ENCODE measurements at regions not wholly inside any gene's neighbourhood (a gene's known extent, or its start where the extent isn't known, plus 50 kb on each side); places are given as distances from the start of the nearest gene placed in this dataset.

- no peak overlapping the region for H3K4ac ChIP-seq (ENCODE audit: low read depth in 1 of 2, low read length in 2 of 2)
- H3K36me3 ChIP-seq (ENCODE audit: control insufficient read depth in 1 of 2, insufficient read depth in 2 of 2, low read depth in 1 of 2, low read length in 2 of 2) = no peaks in the 10 kb centered on the region
- H4K91ac ChIP-seq (ENCODE audit: low read length) = no peak overlapping the region
- peaks cover 1% of the 10 kb centered on the region for H3K4me1 ChIP-seq (ENCODE audit: control insufficient read depth, insufficient read depth, low read depth, low read length)
- no peak overlapping the region for H2BK12ac ChIP-seq (ENCODE audit: low read length in 2 of 2)
- H2BK5ac ChIP-seq (ENCODE audit: low read depth, low read length, poor library complexity, severe bottlenecking) = no peak overlapping the region
- no peak overlapping the region for H2AFZ ChIP-seq (ENCODE audit: low read depth, low read length)
- H4K8ac ChIP-seq (ENCODE audit: low read length) = no peak overlapping the region
- H3K9me3 ChIP-seq (ENCODE audit: control insufficient read depth, low read length) = no peaks in the 10 kb centered on the region
- H3K9ac ChIP-seq (ENCODE audit: low read length) = no peak overlapping the region
- H2BK15ac ChIP-seq (ENCODE audit: low read depth, poor library complexity, severe bottlenecking) = no peak overlapping the region
- no peak overlapping the region for H3K14ac ChIP-seq (ENCODE audit: low read length in 2 of 2)
- no peak overlapping the region for H3K4me3 ChIP-seq (ENCODE audit: insufficient read depth in 1 of 2, low read depth in 1 of 2, low read length in 2 of 2)
- H3K27me3 ChIP-seq (ENCODE audit: control insufficient read depth in 1 of 2, insufficient read depth in 1 of 2, low read length in 2 of 2) = peaks cover 0 to 4% of the 10 kb centered on the region in 2 experiments
- H3K18ac ChIP-seq (ENCODE audit: low read depth in 1 of 2, low read length in 2 of 2) = no peak overlapping the region
- no peaks in the 10 kb centered on the region for H3K79me1 ChIP-seq (replicated peaks; ENCODE audit: low read length, poor library complexity, severe bottlenecking)
- no peak for DNase-seq
- 84% methylated on average over 5 of the region's 5 CpGs for WGBS
- H3K4me2 ChIP-seq (ENCODE audit: low read length, poor library complexity, severe bottlenecking) = no peak overlapping the region
- H2BK120ac ChIP-seq (ENCODE audit: low read depth, low read length) = no peak overlapping the region
- H3K27ac ChIP-seq (ENCODE audit: low read length, poor library complexity, severe bottlenecking) = no peak overlapping the region
- H3K23ac ChIP-seq (ENCODE audit: low read length in 2 of 2) = no peak overlapping the region
- no peak overlapping the region for H2AK5ac ChIP-seq (ENCODE audit: low read length, severe bottlenecking)
These were observed 113.1 kb upstream of the IGFBP3 start for GRCh38 chr7:46034056-46034768.

GRCh38 chr7:46033592-46033991, 112.5 kb upstream of the IGFBP3 start:
- H3K4me1 ChIP-seq (ENCODE audit: control insufficient read depth, insufficient read depth, low read depth, low read length) = peaks cover 1% of the 10 kb centered on the region
- no peak overlapping the region for H3K27ac ChIP-seq (ENCODE audit: low read length, poor library complexity, severe bottlenecking)
- no peak overlapping the region for H2AK5ac ChIP-seq (ENCODE audit: low read length, severe bottlenecking)
- H3K4me3 ChIP-seq (ENCODE audit: insufficient read depth in 1 of 2, low read depth in 1 of 2, low read length in 2 of 2) = no peak overlapping the region
- peak overlapping the region; percentile 36 for H4K8ac ChIP-seq (ENCODE audit: low read length)
- H4K91ac ChIP-seq (ENCODE audit: low read length) = peak overlapping the region; percentile 25
- no peak overlapping the region for H2BK12ac ChIP-seq (ENCODE audit: low read length in 2 of 2)
- H2BK5ac ChIP-seq (ENCODE audit: low read depth, low read length, poor library complexity, severe bottlenecking) = no peak overlapping the region
- no peak overlapping the region for H3K14ac ChIP-seq (ENCODE audit: low read length in 2 of 2)
- no peak overlapping the region for H2BK15ac ChIP-seq (ENCODE audit: low read depth, poor library complexity, severe bottlenecking)
- H3K4ac ChIP-seq (ENCODE audit: low read depth in 1 of 2, low read length in 2 of 2) = no peak overlapping the region
- no peak overlapping the region for H3K4me2 ChIP-seq (ENCODE audit: low read length, poor library complexity, severe bottlenecking)
- WGBS = over 99% methylated on average over 6 of the region's 6 CpGs
- no peak overlapping the region for H2AFZ ChIP-seq (ENCODE audit: low read depth, low read length)
- H2BK120ac ChIP-seq (ENCODE audit: low read depth, low read length) = no peak overlapping the region
- H3K27me3 ChIP-seq (ENCODE audit: control insufficient read depth in 1 of 2, insufficient read depth in 1 of 2, low read length in 2 of 2) = peaks cover 0 to 4% of the 10 kb centered on the region in 2 experiments
- H3K79me1 ChIP-seq (replicated peaks; ENCODE audit: low read length, poor library complexity, severe bottlenecking) = no peaks in the 10 kb centered on the region
- no peak overlapping the region for H3K9ac ChIP-seq (ENCODE audit: low read length)
- no peak overlapping the region for H3K18ac ChIP-seq (ENCODE audit: low read depth in 1 of 2, low read length in 2 of 2)
- DNase-seq = no peak
- H3K36me3 ChIP-seq (ENCODE audit: control insufficient read depth in 1 of 2, insufficient read depth in 2 of 2, low read depth in 1 of 2, low read length in 2 of 2) = no peaks in the 10 kb centered on the region
- no peak overlapping the region for H3K23ac ChIP-seq (ENCODE audit: low read length in 2 of 2)
- H3K9me3 ChIP-seq (ENCODE audit: control insufficient read depth, low read length) = no peaks in the 10 kb centered on the region

DNA sequence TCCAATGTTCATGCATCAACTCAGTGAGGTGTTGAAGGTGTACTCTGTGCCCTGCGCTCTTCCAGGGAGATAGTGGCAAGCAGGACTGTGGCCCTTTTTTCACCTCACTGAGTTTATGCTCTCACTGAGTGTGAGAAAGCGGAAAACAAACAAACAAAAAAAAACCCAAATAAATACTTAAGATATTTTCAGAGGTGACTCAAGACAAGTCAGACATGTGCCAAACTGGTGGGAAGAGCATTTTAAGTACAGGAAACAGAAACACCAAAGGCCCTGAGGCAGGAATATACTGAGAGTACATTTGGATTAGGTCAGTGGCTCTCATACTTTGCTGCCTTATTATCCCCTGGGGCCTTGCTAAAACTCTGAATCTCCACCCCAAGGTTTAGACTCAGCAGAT, 111.9 kb upstream of the IGFBP3 start:
- Histone ChIP-seq H4K8ac (ENCODE audit: low read length) (no peak overlapping the region), H2BK5ac (ENCODE audit: low read depth, low read length, poor library complexity, severe bottlenecking) (no peak overlapping the region), H4K91ac (ENCODE audit: low read length) (no peak overlapping the region), H3K4ac (ENCODE audit: low read depth in 1 of 2, low read length in 2 of 2) (no peak overlapping the region), H3K79me1 (replicated peaks; ENCODE audit: low read length, poor library complexity, severe bottlenecking) (no peaks in the 10 kb centered on the region), H3K14ac (ENCODE audit: low read length in 2 of 2) (no peak overlapping the region), H2AK5ac (ENCODE audit: low read length, severe bottlenecking) (no peak overlapping the region), H3K4me2 (ENCODE audit: low read length, poor library complexity, severe bottlenecking) (no peak overlapping the region), H2BK12ac (ENCODE audit: low read length in 2 of 2) (no peak overlapping the region), H3K36me3 (ENCODE audit: control insufficient read depth in 1 of 2, insufficient read depth in 2 of 2, low read depth in 1 of 2, low read length in 2 of 2) (no peaks in the 10 kb centered on the region), H3K4me1 (ENCODE audit: control insufficient read depth, insufficient read depth, low read depth, low read length) (peaks cover 1% of the 10 kb centered on the region), H2AFZ (ENCODE audit: low read depth, low read length) (no peak overlapping the region), H3K9ac (ENCODE audit: low read length) (no peak overlapping the region), H3K4me3 (ENCODE audit: insufficient read depth in 1 of 2, low read depth in 1 of 2, low read length in 2 of 2) (no peak overlapping the region), H3K9me3 (ENCODE audit: control insufficient read depth, low read length) (no peaks in the 10 kb centered on the region), H2BK15ac (ENCODE audit: low read depth, poor library complexity, severe bottlenecking) (no peak overlapping the region), H3K23ac (ENCODE audit: low read length in 2 of 2) (no peak overlapping the region), H3K27ac (ENCODE audit: low read length, poor library complexity, severe bottlenecking) (no peak overlapping the region), H3K27me3 (ENCODE audit: control insufficient read depth in 1 of 2, insufficient read depth in 1 of 2, low read length in 2 of 2) (peaks cover 0 to 4% of the 10 kb centered on the region in 2 experiments), H3K18ac (ENCODE audit: low read depth in 1 of 2, low read length in 2 of 2) (no peak overlapping the region), H2BK120ac (ENCODE audit: low read depth, low read length) (no peak overlapping the region)
- DNase-seq = peak; percentile 26
- 88% methylated on average over 2 of the region's 2 CpGs for WGBS

DNA sequence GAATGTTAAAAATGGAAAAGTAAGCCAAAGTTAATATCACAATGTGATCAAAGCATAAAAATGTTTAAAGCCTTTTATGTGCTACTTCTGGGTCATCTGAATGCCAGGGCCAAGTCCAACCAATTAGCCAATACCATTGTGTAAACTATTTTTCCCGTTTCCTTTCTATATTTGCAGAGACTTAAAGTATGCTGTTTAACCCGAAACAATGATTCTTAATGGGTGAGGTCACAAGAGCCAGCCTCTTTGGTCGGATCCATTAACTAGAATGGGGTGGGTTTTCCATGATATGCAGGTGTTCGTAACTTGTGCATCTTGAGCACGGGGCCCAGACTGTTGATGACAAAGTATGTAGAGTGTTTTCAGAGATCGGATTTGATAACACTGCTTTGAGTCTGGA, 111.3 kb upstream of the IGFBP3 start:
- H2AFZ ChIP-seq (ENCODE audit: low read depth, low read length) = no peak overlapping the region

More for the DNA sequence above, 111.3 kb upstream of the IGFBP3 start:
- no peak overlapping the region for H3K4ac ChIP-seq (ENCODE audit: low read depth in 1 of 2, low read length in 2 of 2)
- no peak overlapping the region for H3K4me3 ChIP-seq (ENCODE audit: insufficient read depth in 1 of 2, low read depth in 1 of 2, low read length in 2 of 2)
- H2BK12ac ChIP-seq (ENCODE audit: low read length in 2 of 2) = no peak overlapping the region
- no peak overlapping the region for H2BK120ac ChIP-seq (ENCODE audit: low read depth, low read length)
- H3K4me2 ChIP-seq (ENCODE audit: low read length, poor library complexity, severe bottlenecking) = no peak overlapping the region
- no peak overlapping the region for H2BK15ac ChIP-seq (ENCODE audit: low read depth, poor library complexity, severe bottlenecking)
- no peak overlapping the region for H4K91ac ChIP-seq (ENCODE audit: low read length)
- 93% methylated on average over 6 of the region's 6 CpGs for WGBS
- no peaks in the 10 kb centered on the region for H3K79me1 ChIP-seq (replicated peaks; ENCODE audit: low read length, poor library complexity, severe bottlenecking)
- no peak overlapping the region for H2BK5ac ChIP-seq (ENCODE audit: low read depth, low read length, poor library complexity, severe bottlenecking)
- no peak overlapping the region for H3K14ac ChIP-seq (ENCODE audit: low read length in 2 of 2)
- no peak for DNase-seq
- no peaks in the 10 kb centered on the region for H3K36me3 ChIP-seq (ENCODE audit: control insufficient read depth in 1 of 2, insufficient read depth in 2 of 2, low read depth in 1 of 2, low read length in 2 of 2)
- H2AK5ac ChIP-seq (ENCODE audit: low read length, severe bottlenecking) = no peak overlapping the region
- H4K8ac ChIP-seq (ENCODE audit: low read length) = no peak overlapping the region
- no peak overlapping the region for H3K18ac ChIP-seq (ENCODE audit: low read depth in 1 of 2, low read length in 2 of 2)
- H3K23ac ChIP-seq (ENCODE audit: low read length in 2 of 2) = no peak overlapping the region
- no peak overlapping the region for H3K9ac ChIP-seq (ENCODE audit: low read length)
- peaks cover 1% of the 10 kb centered on the region for H3K4me1 ChIP-seq (ENCODE audit: control insufficient read depth, insufficient read depth, low read depth, low read length)
- H3K27me3 ChIP-seq (ENCODE audit: control insufficient read depth in 1 of 2, insufficient read depth in 1 of 2, low read length in 2 of 2) = no peaks in the 10 kb centered on the region
- no peaks in the 10 kb centered on the region for H3K9me3 ChIP-seq (ENCODE audit: control insufficient read depth, low read length)
- no peak overlapping the region for H3K27ac ChIP-seq (ENCODE audit: low read length, poor library complexity, severe bottlenecking)

Data from mesenchymal stem cell (in vitro differentiated cells and primary cell).